Breast epithelium (tissue), 4 donors: ENCODE measurements at regions not wholly inside any gene's neighbourhood (a gene's known extent, or its start where the extent isn't known, plus 50 kb on each side); places are given as distances from the start of the nearest gene placed in this dataset.

Experiments
- DNase-seq, 2 donors: peaks; one replicate each; pipeline ENCODE4 v3.0.0-alpha.2; 2019; ENCODE audit warnings: low spot score in 2 of 2
- H3K27ac ChIP-seq, 2 donors: fragments of 200-600 bp; sonication (generic) in 1 of 2; one replicate each; pipeline ENCODE4 v1.5.1; 2016 to 2019; ENCODE audit warnings: mild to moderate bottlenecking in 1 of 2
- H3K27me3 ChIP-seq, 2 donors: fragments of 200-600 bp; sonication (generic) in 1 of 2; one replicate each; pipeline versions ENCODE4 v1.5.1 to v1.6.0; 2017 to 2019; ENCODE audit warnings: control low read depth in 1 of 2, mild to moderate bottlenecking in 1 of 2
- H3K36me3 ChIP-seq: fragments of 200-600 bp; one replicate; pipeline ENCODE4 v1.5.1; 2019
- H3K4me1 ChIP-seq, 2 donors: fragments of 200-600 bp; sonication (generic); one replicate each; pipeline ENCODE4 v1.5.1; 2016 to 2019; ENCODE audit warnings: control low read depth in 1 of 2
- H3K4me3 ChIP-seq, 3 donors: fragments of 200-600 bp; sonication (generic); 1 replicate in 2 of 3; 2 replicates in 1 of 3; pipeline ENCODE4 v1.5.1; 2016 to 2019; ENCODE audit warnings: mild to moderate bottlenecking in 3 of 3, moderate library complexity in 2 of 3
- H3K9me3 ChIP-seq, 2 donors: fragments of 200-600 bp; sonication (generic) in 1 of 2; one replicate each; pipeline ENCODE4 v1.5.1; 2016 to 2019; ENCODE audit warnings: control low read depth in 1 of 2
- POLR2A ChIP-seq: fragments of 450-650 bp; IDR thresholded peaks from one replicate; pipeline ENCODE4 v1.6.1; 2016; ENCODE audit warnings: antibody characterized with exemption, mild to moderate bottlenecking, moderate library complexity
- POLR2AphosphoS5 ChIP-seq, 3 donors: sonication (generic); formaldehyde crosslinking; IDR thresholded peaks; one replicate each; pipeline ENCODE4 v1.6.1; 2017; ENCODE audit warnings: antibody characterized with exemption in 3 of 3
- intact Hi-C: fragments of 100-400 bp; cut with DNase I; formaldehyde crosslinking; loops from one replicate; pipeline ENCODE4 v1.15.1; 2023; ENCODE audit warnings: low total_unique reads
- TF ChIP-seq, protein P1 (sequence below), 3 donors: fragments of 450-650 bp; IDR thresholded peaks; one replicate each; pipeline ENCODE4 v1.5.1; 2016 to 2017; ENCODE audit warnings: antibody characterized with exemption in 3 of 3, mild to moderate bottlenecking in 3 of 3, moderate library complexity in 3 of 3

DNA sequence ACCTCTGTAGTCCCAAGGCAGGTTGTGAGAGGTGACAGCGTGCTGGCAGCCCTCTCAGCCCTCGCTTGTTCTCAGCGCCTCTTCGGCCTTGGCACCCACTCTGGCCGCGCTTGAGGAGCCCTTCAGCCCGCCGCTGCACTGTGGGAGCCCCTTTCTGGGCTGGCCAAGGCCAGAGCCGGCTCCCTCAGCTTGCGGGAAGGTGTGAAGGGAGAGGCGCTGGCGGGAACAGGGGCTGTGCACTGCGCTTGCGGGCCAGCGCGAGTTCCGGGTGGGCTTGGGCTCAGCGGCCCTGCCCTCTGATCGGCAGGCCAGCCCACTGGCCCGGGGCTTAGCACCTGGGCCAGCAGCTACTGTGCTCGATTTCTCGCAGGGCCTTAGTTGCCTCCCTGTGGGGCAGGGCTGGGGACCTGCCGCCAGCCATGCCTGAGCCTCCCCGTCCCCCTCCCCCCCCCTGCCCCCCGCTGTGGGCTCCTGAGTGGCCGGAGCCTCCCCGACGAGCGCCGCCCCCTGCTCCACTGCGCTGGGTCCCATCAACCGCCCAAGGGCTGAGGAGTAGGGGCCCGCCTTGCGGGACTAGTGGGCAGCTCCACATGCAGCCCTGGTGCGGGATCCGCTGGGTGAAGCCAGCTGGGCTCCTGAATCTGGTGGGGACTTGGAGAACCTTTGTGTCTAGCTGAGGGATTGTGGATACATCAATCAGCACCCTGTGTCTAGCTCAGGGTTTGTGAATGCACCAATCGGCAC is 347.6 kb downstream of the KLHL13 start:
- no peak for TF ChIP-seq POLR2AphosphoS5 (IDR thresholded peaks at IDR 0.05)
- TF ChIP-seq, protein P1, sequence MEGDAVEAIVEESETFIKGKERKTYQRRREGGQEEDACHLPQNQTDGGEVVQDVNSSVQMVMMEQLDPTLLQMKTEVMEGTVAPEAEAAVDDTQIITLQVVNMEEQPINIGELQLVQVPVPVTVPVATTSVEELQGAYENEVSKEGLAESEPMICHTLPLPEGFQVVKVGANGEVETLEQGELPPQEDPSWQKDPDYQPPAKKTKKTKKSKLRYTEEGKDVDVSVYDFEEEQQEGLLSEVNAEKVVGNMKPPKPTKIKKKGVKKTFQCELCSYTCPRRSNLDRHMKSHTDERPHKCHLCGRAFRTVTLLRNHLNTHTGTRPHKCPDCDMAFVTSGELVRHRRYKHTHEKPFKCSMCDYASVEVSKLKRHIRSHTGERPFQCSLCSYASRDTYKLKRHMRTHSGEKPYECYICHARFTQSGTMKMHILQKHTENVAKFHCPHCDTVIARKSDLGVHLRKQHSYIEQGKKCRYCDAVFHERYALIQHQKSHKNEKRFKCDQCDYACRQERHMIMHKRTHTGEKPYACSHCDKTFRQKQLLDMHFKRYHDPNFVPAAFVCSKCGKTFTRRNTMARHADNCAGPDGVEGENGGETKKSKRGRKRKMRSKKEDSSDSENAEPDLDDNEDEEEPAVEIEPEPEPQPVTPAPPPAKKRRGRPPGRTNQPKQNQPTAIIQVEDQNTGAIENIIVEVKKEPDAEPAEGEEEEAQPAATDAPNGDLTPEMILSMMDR (IDR thresholded peaks at IDR 0.05), result no peak
- TF ChIP-seq POLR2A, result no peak
- Histone ChIP-seq H3K4me1 (no peaks in the 10 kb centered on the region), H3K4me3 (no peak overlapping the region), H3K9me3 (no peaks in the 10 kb centered on the region), H3K27me3 (no peaks in the 10 kb centered on the region), H3K27ac (no peak overlapping the region), H3K36me3 (no peaks in the 10 kb centered on the region)
- DNase-seq, result no peak
- intact Hi-C loops, result no loop called here

GRCh38 chrX:117765211-117765610 is 351.4 kb downstream of the KLHL13 start:
- Histone ChIP-seq H3K36me3 (no peaks in the 10 kb centered on the region), H3K4me3 (no peak overlapping the region)
- no peak for DNase-seq

DNA sequence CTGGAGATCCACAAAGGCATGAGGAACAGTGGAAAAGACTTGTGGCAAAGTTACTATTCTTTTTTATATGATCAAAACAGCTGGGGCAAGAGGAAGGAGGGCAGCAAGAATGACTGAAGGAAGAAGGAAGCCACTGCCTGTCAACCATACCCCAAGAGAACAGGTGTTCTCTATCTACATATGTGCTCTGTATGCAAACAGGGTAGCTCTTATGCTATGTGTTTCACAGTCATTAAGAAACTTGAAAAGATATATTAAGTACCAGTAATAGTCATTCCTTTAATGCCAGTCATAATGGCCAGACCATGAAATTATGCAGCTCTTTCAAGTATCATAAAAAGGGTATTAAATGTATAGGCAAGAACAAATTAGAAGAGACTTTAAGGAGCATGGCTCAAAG is 363.9 kb downstream of the KLHL13 start:
- no peak for TF ChIP-seq POLR2AphosphoS5 (IDR thresholded peaks at IDR 0.05)
- no peak for TF ChIP-seq POLR2A
- TF ChIP-seq, protein P1 (IDR thresholded peaks at IDR 0.05), result no peak
- intact Hi-C loops, result no loop called here
- no peaks in the 10 kb centered on the region for H3K36me3 ChIP-seq

More at GRCh38 chrX:117765211-117765610, 351.4 kb downstream of the KLHL13 start:
- TF ChIP-seq POLR2AphosphoS5 (IDR thresholded peaks at IDR 0.05) (no peak), POLR2A (no peak)
- TF ChIP-seq, protein P1 (IDR thresholded peaks at IDR 0.05), result no peak
- no peak overlapping the region for H3K27ac ChIP-seq
- H3K4me1 ChIP-seq, result no peaks in the 10 kb centered on the region
- no peaks in the 10 kb centered on the region for H3K9me3 ChIP-seq
- H3K27me3 ChIP-seq, result no peaks in the 10 kb centered on the region
- intact Hi-C loops, result no loop called here

GRCh38 chrX:117751155-117751554 is 365.5 kb downstream of the KLHL13 start:
- no peak for DNase-seq
- TF ChIP-seq POLR2AphosphoS5 (IDR thresholded peaks at IDR 0.05) (no peak), POLR2A (no peak)
- TF ChIP-seq, protein P1 (IDR thresholded peaks at IDR 0.05), result no peak
- Histone ChIP-seq H3K27me3 (peaks cover 0 to 3% of the 10 kb centered on the region in 2 donors), H3K9me3 (peaks cover 0 to 2% of the 10 kb centered on the region in 2 donors), H3K4me3 (no peak overlapping the region), H3K27ac (no peak overlapping the region), H3K4me1 (no peaks in the 10 kb centered on the region), H3K36me3 (no peaks in the 10 kb centered on the region)
- intact Hi-C loops, result no loop called here

More for the DNA sequence above, 363.9 kb downstream of the KLHL13 start:
- no peaks in the 10 kb centered on the region for H3K4me1 ChIP-seq
- no peak for DNase-seq
- H3K27ac ChIP-seq, result no peak overlapping the region
- H3K9me3 ChIP-seq, result peaks cover 0 to 8% of the 10 kb centered on the region in 2 donors
- H3K4me3 ChIP-seq, result no peak overlapping the region
- H3K27me3 ChIP-seq, result peaks cover 0 to 3% of the 10 kb centered on the region in 2 donors

DNA sequence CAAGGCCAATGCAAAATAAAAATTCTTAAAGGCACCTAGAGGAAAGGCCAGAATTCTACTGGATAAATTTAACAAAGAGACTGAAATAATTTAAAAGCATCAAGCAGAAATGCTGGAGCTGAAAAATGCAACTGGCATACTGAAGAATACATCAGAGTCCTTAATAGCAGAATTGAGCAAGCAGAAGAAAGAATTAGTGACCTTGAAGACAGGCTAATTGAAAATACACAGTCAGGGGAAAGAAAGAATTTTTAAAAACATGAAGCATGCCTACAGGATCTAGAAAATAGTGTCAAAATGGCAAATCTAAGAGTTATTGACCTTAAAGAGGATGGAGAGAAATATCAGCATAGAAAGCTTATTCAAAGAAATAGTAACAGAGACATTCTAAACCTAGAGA is 371.7 kb downstream of the KLHL13 start:
- Histone ChIP-seq H3K9me3 (peaks cover 0 to 13% of the 10 kb centered on the region in 2 donors), H3K27ac (no peak overlapping the region), H3K27me3 (no peaks in the 10 kb centered on the region), H3K4me1 (no peaks in the 10 kb centered on the region), H3K4me3 (no peak overlapping the region), H3K36me3 (no peaks in the 10 kb centered on the region)
- no peak for DNase-seq
- intact Hi-C loops, result no loop called here
- TF ChIP-seq, protein P1 (IDR thresholded peaks at IDR 0.05), result no peak
- TF ChIP-seq POLR2A, result no peak
- TF ChIP-seq POLR2AphosphoS5 (IDR thresholded peaks at IDR 0.05), result no peak
